BE2C (cell line): ENCODE measurements at regions not wholly inside any gene's neighbourhood (a gene's known extent, or its start where the extent isn't known, plus 50 kb on each side); places are given as distances from the start of the nearest gene placed in this dataset.

Source experiments
- DNase-seq: peaks from one replicate; pipeline ENCODE4 v3.0.0-alpha.2; 2020
- H3K27me3 ChIP-seq: fragments of 250-450 bp; sonication (Bioruptor Pico); 2 replicates; pipeline ENCODE4 v1.5.1; 2020; ENCODE audit warnings: mild to moderate bottlenecking
- H3K36me3 ChIP-seq: fragments of 250-450 bp; sonication (Bioruptor Pico); 2 replicates; pipeline ENCODE4 v1.5.1; 2020; ENCODE audit warnings: mild to moderate bottlenecking
- H3K4me1 ChIP-seq: fragments of 250-450 bp; sonication (Bioruptor Pico); 2 replicates; pipeline ENCODE4 v1.5.1; 2020
- H3K4me3 ChIP-seq: 2 replicates; pipeline ENCODE4 v1.5.1; 2011; ENCODE audit warnings: low read depth, low read length
- H3K9me3 ChIP-seq: fragments of 250-450 bp; sonication (Bioruptor Pico); 2 replicates; pipeline ENCODE4 v1.5.1; 2020
- CTCF ChIP-seq: IDR thresholded peaks from 2 replicates; pipeline ENCODE4 v1.5.1; 2012; ENCODE audit warnings: mild to moderate bottlenecking, low read depth, low read length

DNA sequence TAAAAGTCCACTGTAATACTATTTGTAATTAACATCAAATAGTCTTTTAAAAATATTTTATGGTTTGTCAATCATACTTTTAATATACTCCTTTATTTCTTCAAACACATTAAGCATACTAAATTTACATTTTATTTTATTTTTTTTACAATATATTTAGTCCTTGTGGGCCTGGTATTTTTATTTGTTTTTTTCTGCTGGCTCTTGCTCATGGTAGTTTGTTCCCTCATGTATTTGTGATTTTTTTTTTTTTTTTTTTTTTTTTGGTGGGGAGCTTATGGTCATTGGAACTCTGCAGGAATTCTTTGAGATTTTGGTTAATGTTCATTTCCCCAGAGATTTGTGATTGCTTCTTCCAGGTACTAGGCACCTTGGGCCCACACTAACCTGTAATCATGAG is 185.5 kb downstream of the PDGFRA start:
- Histone ChIP-seq H3K36me3 (no peaks in the 10 kb centered on the region), H3K4me3 (no peak overlapping the region), H3K9me3 (no peaks in the 10 kb centered on the region), H3K27me3 (no peaks in the 10 kb centered on the region), H3K4me1 (no peaks in the 10 kb centered on the region)
- no peak for TF ChIP-seq CTCF
- no peak for DNase-seq

DNA sequence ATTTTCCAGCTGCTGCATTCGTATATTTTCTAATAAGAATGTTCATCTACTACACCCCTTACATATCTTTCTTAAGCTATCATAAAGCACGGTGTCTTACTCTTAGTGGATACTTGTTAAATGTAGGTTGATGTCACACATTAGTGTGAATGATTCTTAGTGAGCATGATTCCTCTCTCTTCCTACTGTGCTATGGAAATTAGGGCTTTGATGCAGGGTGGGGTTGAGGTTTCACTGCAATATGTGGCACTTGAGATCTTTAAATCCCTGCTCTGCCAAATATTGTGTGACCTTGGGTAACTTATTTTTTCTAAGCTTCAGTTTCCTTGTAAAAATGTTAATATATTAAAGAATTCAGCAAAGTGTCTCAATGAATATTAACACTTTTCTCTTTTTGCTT is 188.4 kb downstream of the PDGFRA start:
- Histone ChIP-seq H3K4me3 (no peak overlapping the region), H3K4me1 (no peaks in the 10 kb centered on the region), H3K36me3 (no peaks in the 10 kb centered on the region), H3K9me3 (no peaks in the 10 kb centered on the region), H3K27me3 (no peaks in the 10 kb centered on the region)
- DNase-seq, result no peak
- no peak for TF ChIP-seq CTCF

GRCh38 chr4:54418468-54418867 is 189.4 kb downstream of the PDGFRA start:
- DNase-seq, result no peak
- TF ChIP-seq CTCF, result no peak
- H3K27me3 ChIP-seq, result no peaks in the 10 kb centered on the region

GRCh38 chr4:54423066-54423465 is 194.0 kb downstream of the PDGFRA start:
- H3K27me3 ChIP-seq, result no peaks in the 10 kb centered on the region
- no peaks in the 10 kb centered on the region for H3K4me1 ChIP-seq
- TF ChIP-seq CTCF, result no peak
- DNase-seq, result no peak
- no peak overlapping the region for H3K4me3 ChIP-seq
- H3K9me3 ChIP-seq, result no peaks in the 10 kb centered on the region
- H3K36me3 ChIP-seq, result no peaks in the 10 kb centered on the region

More at GRCh38 chr4:54418468-54418867, 189.4 kb downstream of the PDGFRA start:
- H3K4me3 ChIP-seq, result no peak overlapping the region
- no peaks in the 10 kb centered on the region for H3K36me3 ChIP-seq
- H3K9me3 ChIP-seq, result no peaks in the 10 kb centered on the region
- H3K4me1 ChIP-seq, result no peaks in the 10 kb centered on the region

GRCh38 chr4:54427826-54428225 is 198.7 kb downstream of the PDGFRA start:
- no peaks in the 10 kb centered on the region for H3K4me1 ChIP-seq
- H3K36me3 ChIP-seq, result no peaks in the 10 kb centered on the region
- no peak overlapping the region for H3K4me3 ChIP-seq
- H3K27me3 ChIP-seq, result peaks cover 3% of the 10 kb centered on the region; the same call in 1 of the 2 replicates
- TF ChIP-seq CTCF, result no peak
- no peaks in the 10 kb centered on the region for H3K9me3 ChIP-seq
- no peak for DNase-seq

DNA sequence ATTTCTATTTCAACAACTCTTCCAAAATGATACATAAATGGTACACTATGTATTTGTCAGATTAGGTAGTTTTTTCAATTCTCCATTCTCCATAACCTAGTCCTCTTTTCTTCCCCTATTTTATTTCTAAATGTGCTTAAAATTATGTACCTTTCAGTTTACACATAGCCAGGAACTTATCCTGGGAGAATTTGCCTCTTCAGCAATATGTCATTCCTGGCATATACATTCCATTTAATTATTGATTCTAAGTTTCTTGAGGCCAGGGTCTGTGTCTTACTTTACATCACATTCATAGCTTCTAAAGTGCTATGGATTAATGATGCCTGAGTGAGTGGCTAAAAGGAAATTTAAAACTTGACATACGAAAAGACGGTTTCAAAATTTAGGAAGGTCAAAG is 199.8 kb downstream of the PDGFRA start:
- Histone ChIP-seq H3K9me3 (no peaks in the 10 kb centered on the region), H3K4me1 (no peaks in the 10 kb centered on the region), H3K4me3 (no peak overlapping the region), H3K36me3 (no peaks in the 10 kb centered on the region), H3K27me3 (peaks cover 3% of the 10 kb centered on the region; the same call in 1 of the 2 replicates)
- DNase-seq, result no peak
- TF ChIP-seq CTCF, result no peak
